HFF-Myc (cell line): ENCODE measurements at regions not wholly inside any gene's neighbourhood (a gene's known extent, or its start where the extent isn't known, plus 50 kb on each side); places are given as distances from the start of the nearest gene placed in this dataset.

ENCODE experiments used
- DNase-seq: peaks from one replicate; pipeline ENCODE4 v3.0.0-alpha.2; 2011; ENCODE audit warnings: low read depth; ENCODE audit errors: extremely low read depth
- H3K4me3 ChIP-seq: replicated peaks from 2 replicates; pipeline ENCODE4 v1.5.1; 2011; ENCODE audit warnings: low read depth, mild to moderate bottlenecking, control low read depth, low read length
- TF ChIP-seq, protein P1 (sequence below): IDR thresholded peaks from 2 replicates; pipeline ENCODE4 v1.5.1; 2012; ENCODE audit warnings: mild to moderate bottlenecking, low read depth, low read length, control low read depth; ENCODE audit errors: missing control alignments

DNA sequence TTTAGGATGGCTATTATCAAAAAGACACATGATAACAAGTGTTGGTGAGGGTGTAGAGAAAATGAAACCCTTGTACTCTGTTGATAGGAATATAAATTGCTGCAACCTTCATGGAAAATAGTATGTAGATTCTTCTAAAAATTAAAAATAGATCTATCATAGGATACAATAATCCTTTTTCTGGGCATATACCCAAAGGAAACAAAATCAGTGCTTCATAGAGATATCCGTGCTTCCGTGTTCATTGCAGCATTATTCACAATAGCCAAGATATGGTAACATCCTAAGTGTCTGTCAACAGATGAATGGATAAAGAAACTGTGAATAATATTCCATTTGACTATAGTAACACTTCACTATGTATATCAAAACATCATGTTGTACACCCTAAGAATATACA, 106.7 kb downstream of the MIS18A start:
- TF ChIP-seq, protein P1, sequence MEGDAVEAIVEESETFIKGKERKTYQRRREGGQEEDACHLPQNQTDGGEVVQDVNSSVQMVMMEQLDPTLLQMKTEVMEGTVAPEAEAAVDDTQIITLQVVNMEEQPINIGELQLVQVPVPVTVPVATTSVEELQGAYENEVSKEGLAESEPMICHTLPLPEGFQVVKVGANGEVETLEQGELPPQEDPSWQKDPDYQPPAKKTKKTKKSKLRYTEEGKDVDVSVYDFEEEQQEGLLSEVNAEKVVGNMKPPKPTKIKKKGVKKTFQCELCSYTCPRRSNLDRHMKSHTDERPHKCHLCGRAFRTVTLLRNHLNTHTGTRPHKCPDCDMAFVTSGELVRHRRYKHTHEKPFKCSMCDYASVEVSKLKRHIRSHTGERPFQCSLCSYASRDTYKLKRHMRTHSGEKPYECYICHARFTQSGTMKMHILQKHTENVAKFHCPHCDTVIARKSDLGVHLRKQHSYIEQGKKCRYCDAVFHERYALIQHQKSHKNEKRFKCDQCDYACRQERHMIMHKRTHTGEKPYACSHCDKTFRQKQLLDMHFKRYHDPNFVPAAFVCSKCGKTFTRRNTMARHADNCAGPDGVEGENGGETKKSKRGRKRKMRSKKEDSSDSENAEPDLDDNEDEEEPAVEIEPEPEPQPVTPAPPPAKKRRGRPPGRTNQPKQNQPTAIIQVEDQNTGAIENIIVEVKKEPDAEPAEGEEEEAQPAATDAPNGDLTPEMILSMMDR, result no peak

DNA sequence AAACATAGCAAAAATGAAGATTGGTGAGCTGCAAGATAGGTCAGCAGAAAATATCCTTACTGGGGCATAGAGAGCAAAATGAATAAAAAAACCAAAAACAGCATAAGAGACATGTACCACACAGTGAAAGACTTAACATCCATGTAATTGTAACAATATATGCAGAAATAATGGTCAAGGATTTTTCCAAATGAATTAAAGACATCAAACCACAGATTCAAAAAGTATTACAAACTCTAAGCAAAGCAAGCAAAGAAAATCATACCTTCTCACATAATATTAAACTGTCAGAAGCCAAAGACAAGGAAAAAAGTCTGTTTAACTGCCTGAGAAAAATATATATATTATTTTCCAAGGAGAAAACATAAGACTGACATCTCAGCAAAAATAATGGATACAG, 111.3 kb downstream of the MIS18A start:
- no peak for DNase-seq
- TF ChIP-seq, protein P1, result no peak

More for the DNA sequence above, 106.7 kb downstream of the MIS18A start:
- DNase-seq, result no peak
- H3K4me3 ChIP-seq, result no peak overlapping the region

DNA sequence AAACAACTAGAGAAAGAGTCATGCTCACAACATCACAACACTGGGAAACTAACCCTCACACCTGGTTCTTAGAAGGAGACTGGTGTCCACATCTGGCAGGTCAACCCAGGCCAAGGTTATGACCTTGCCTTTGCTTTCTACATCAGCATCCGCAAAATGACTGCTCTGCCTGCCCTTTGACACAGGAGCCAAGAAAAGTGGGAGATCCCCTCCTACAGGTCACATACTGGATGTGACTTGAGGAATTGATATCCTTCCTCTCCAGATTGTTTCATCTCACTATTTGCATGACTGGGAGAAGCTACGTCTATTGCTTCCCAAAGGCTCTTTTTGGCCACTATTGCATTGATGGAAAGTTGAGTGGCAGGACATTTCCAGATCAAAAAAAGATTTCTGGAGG, 115.5 kb downstream of the MIS18A start:
- DNase-seq, result no peak
- TF ChIP-seq, protein P1, result no peak
- H3K4me3 ChIP-seq, result no peak overlapping the region

More for the DNA sequence above, 111.3 kb downstream of the MIS18A start:
- H3K4me3 ChIP-seq, result no peak overlapping the region

DNA sequence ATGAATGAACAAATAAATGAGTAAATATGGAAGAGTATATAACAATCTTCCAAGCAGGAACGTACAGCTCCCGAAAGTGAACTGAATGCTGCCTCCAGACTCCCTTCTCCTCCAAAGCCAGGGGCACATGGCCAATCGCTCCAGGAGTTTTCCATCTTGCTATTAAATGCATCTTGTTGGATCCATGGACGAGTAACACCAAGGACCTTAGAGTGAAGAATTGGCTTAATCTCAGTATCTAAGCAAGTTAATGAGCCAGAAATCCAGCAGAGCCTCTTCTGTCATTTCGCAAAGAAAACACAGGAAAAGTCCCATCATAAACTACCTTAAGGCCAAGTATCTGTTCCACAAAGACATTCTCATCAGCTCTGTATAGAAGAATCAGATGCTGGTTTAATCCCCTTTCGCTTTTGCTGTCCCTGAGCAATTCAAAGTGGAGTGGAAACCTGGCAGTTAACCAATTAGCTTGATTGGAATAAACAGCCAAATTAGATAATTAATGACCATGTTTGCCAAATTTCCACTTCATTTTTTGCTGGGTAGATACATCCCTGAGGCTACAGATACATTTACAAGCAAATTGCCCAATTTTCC, 116.0 kb downstream of the MIS18A start:
- DNase-seq, result no peak
- H3K4me3 ChIP-seq, result no peak overlapping the region
- TF ChIP-seq, protein P1, result no peak

DNA sequence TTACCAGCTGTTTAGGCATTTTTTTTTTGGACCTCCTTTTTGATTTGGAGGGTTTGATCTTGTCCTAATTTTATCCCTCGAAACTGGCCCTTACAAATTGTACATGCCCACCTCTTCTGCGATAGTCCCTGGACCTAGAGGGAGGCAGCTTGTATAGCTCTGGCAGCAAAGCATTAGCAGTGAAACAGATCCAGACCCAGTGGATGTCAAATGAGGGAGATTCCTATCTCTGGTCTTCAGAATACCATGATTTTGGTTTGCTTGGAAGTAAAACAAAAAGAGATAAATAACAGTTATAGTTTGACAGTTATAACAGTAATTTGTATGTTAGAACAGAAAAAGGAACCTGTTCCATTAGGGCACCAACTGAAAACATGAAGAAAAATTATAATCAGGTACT, 123.6 kb downstream of the MIS18A start:
- H3K4me3 ChIP-seq, result no peak overlapping the region
- TF ChIP-seq, protein P1, result no peak
- no peak for DNase-seq

DNA sequence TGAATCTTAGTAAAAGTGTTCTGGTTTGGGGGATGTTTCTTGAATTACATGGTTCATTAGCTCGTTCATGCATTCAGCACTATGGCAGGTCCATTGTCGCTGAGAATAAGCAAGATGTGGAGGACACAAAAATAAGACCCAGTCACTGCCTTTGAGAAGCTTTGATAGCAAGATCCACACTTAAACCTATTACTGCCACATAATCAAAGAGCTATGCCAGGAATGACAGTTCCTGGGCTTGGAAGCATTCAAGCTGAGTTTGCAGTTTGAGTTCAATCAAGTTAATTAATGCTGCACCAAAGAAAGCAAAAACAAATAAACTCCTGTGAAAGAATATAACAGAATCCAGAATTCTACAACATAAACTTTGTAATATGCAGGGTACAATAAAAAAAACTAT, 131.8 kb downstream of the MIS18A start:
- TF ChIP-seq, protein P1, result no peak

DNA sequence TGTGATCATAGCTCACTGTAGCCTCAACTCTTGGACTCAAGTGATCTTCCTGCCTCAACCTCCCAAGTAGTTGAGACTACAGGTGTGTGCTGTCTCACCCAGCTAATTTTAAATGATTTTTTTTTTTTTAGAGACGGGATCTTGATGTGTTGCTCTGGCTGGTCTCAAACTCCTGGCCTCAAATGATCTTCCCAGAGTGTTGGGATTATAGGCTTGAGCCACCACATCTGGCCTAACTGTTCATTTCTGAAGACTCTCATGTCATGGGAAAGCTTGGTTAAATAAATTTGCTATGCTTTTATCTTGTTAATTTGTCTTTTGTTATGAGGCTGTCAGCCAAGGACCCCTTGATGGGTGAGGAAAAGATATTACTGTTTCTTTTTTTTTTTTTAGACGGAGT, 134.0 kb downstream of the MIS18A start:
- H3K4me3 ChIP-seq, result no peak overlapping the region
- no peak for DNase-seq
- TF ChIP-seq, protein P1, result no peak

More for the DNA sequence above, 131.8 kb downstream of the MIS18A start:
- H3K4me3 ChIP-seq, result no peak overlapping the region
- DNase-seq, result no peak
